Mesothelial cell of epicardium (in vitro differentiated cells): ENCODE measurements at regions not wholly inside any gene's neighbourhood (a gene's known extent, or its start where the extent isn't known, plus 50 kb on each side); places are given as distances from the start of the nearest gene placed in this dataset.
A peak's percentile ranks its signal among the peaks of the same experiment; 100 is the strongest.

Experiments used
- DNase-seq, 2 experiments: peaks; one replicate each; pipeline ENCODE4 v3.0.0; 2021; ENCODE audit warnings: low spot score in 2 of 2; ENCODE audit not compliant: unreplicated experiment in 2 of 2
- H3K27ac Mint-ChIP-seq: 2 replicates; pipeline ENCODE4 v1.8.0; 2021; ENCODE audit warnings: mixed read lengths
- H3K27me3 Mint-ChIP-seq: 2 replicates; pipeline ENCODE4 v1.8.0; 2021; ENCODE audit warnings: low read depth, mixed read lengths
- H3K36me3 Mint-ChIP-seq: 2 replicates; pipeline ENCODE4 v1.8.0; 2021; ENCODE audit warnings: mixed read lengths
- H3K4me1 Mint-ChIP-seq: 2 replicates; pipeline ENCODE4 v1.8.0; 2021; ENCODE audit warnings: mixed read lengths
- H3K4me3 Mint-ChIP-seq: 2 replicates; pipeline ENCODE4 v1.8.0; 2021; ENCODE audit warnings: mild to moderate bottlenecking, moderate library complexity, mixed read lengths
- H3K9me3 Mint-ChIP-seq: 2 replicates; pipeline ENCODE4 v1.8.0; 2021; ENCODE audit warnings: mixed read lengths
- CTCF ChIP-seq: fragments of 200-600 bp; sonication (generic); IDR thresholded peaks from one replicate; pipeline ENCODE4 v1.5.0; 2021; ENCODE audit warnings: antibody characterized with exemption; ENCODE audit not compliant: unreplicated experiment

GRCh38 chr5:56673171-56673570 lies 142.2 kb upstream of the MAP3K1 start:
- peaks cover 41% of the 10 kb centered on the region for H3K4me1 Mint-ChIP-seq
- H3K27me3 Mint-ChIP-seq = no peaks in the 10 kb centered on the region
- no peak overlapping the region for H3K4me3 Mint-ChIP-seq
- peaks cover 9% of the 10 kb centered on the region for H3K9me3 Mint-ChIP-seq
- H3K36me3 Mint-ChIP-seq = no peaks in the 10 kb centered on the region
- no peak for DNase-seq
- no peak for TF ChIP-seq CTCF
- H3K27ac Mint-ChIP-seq = no peak overlapping the region

- H3K36me3 Mint-ChIP-seq = peaks cover 3% of the 10 kb centered on the region
- H3K27ac Mint-ChIP-seq = no peak overlapping the region
- H3K4me3 Mint-ChIP-seq = no peak overlapping the region
- peaks cover 14% of the 10 kb centered on the region for H3K9me3 Mint-ChIP-seq
- H3K27me3 Mint-ChIP-seq = no peaks in the 10 kb centered on the region
- DNase-seq = no peak
- TF ChIP-seq CTCF = no peak
- peaks cover 37% of the 10 kb centered on the region for H3K4me1 Mint-ChIP-seq
Observed at GRCh38 chr5:56671571-56671970, 143.8 kb upstream of the MAP3K1 start.

GRCh38 chr5:56670916-56671315 lies 144.4 kb upstream of the MAP3K1 start:
- no peak for DNase-seq
- Mint-ChIP-seq H3K36me3 (peaks cover 3% of the 10 kb centered on the region), H3K27ac (no peak overlapping the region), H3K27me3 (no peaks in the 10 kb centered on the region), H3K4me3 (no peak overlapping the region), H3K4me1 (peaks cover 30% of the 10 kb centered on the region), H3K9me3 (peaks cover 10% of the 10 kb centered on the region)
- TF ChIP-seq CTCF = no peak

GRCh38 chr5:56669534-56670483 lies 145.5 kb upstream of the MAP3K1 start:
- Mint-ChIP-seq H3K27ac (peak overlapping the region; percentile 9), H3K4me3 (no peak overlapping the region), H3K36me3 (peaks cover 3% of the 10 kb centered on the region), H3K27me3 (no peaks in the 10 kb centered on the region), H3K9me3 (peaks cover 15% of the 10 kb centered on the region), H3K4me1 (peaks cover 26% of the 10 kb centered on the region)
- DNase-seq = no peak
- TF ChIP-seq CTCF = no peak

GRCh38 chr5:56668996-56669395 lies 146.4 kb upstream of the MAP3K1 start:
- H3K4me1 Mint-ChIP-seq = peaks cover 25% of the 10 kb centered on the region
- no peaks in the 10 kb centered on the region for H3K27me3 Mint-ChIP-seq
- TF ChIP-seq CTCF = no peak
- peaks cover 3% of the 10 kb centered on the region for H3K36me3 Mint-ChIP-seq
- no peak overlapping the region for H3K27ac Mint-ChIP-seq
- no peak overlapping the region for H3K4me3 Mint-ChIP-seq
- H3K9me3 Mint-ChIP-seq = peaks cover 14% of the 10 kb centered on the region
- no peak for DNase-seq
